SK-N-SH treated with all-trans-retinoic acid at 6 μM for 48 hours (cell line): ENCODE measurements at regions not wholly inside any gene's neighbourhood (a gene's known extent, or its start where the extent isn't known, plus 50 kb on each side); places are given as distances from the start of the nearest gene placed in this dataset.

Experiments used
- CREB5 ChIP-seq: fragments of 250-450 bp; sonication (Bioruptor Pico); IDR thresholded peaks from 2 replicates; pipeline ENCODE4 v1.5.1; 2020; ENCODE audit warnings: low read depth, mild to moderate bottlenecking, moderate library complexity
- CSRNP3 ChIP-seq: fragments of 250-450 bp; sonication (Bioruptor Pico); IDR thresholded peaks from 2 replicates; pipeline ENCODE4 v1.5.1; 2021; ENCODE audit warnings: mild to moderate bottlenecking, moderate library complexity
- ESRRG ChIP-seq: fragments of 250-450 bp; sonication (Bioruptor Pico); IDR thresholded peaks from 2 replicates; pipeline ENCODE4 v1.6.1; 2021; ENCODE audit warnings: mild to moderate bottlenecking
- ISL1 ChIP-seq: fragments of 250-450 bp; sonication (Bioruptor Pico); IDR thresholded peaks from 2 replicates; pipeline ENCODE4 v2.1.2; 2022; ENCODE audit warnings: mild to moderate bottlenecking, moderate library complexity
- OSR1 ChIP-seq: fragments of 250-450 bp; sonication (Bioruptor Pico); IDR thresholded peaks from 2 replicates; pipeline ENCODE4 v1.8.0; 2022; ENCODE audit warnings: moderate library complexity, mild to moderate bottlenecking, inconsistent platforms
- PATZ1 ChIP-seq: fragments of 250-450 bp; sonication (Bioruptor Pico); IDR thresholded peaks from 2 replicates; pipeline ENCODE4 v1.8.0; 2020; ENCODE audit warnings: mild to moderate bottlenecking, moderate library complexity, borderline replicate concordance
- RARB ChIP-seq: fragments of 250-450 bp; sonication (Bioruptor Pico); IDR thresholded peaks from 2 replicates; pipeline ENCODE4 v1.8.0; 2021; ENCODE audit warnings: mild to moderate bottlenecking, moderate library complexity
- ZC3H10 ChIP-seq: fragments of 250-450 bp; sonication (Bioruptor Pico); IDR thresholded peaks from 2 replicates; pipeline ENCODE4 v1.5.1; 2021; ENCODE audit warnings: mild to moderate bottlenecking, moderate library complexity
- ZFP3 ChIP-seq: fragments of 250-450 bp; sonication (Bioruptor Pico); IDR thresholded peaks from 2 replicates; pipeline ENCODE4 v1.5.0; 2020; ENCODE audit warnings: mild to moderate bottlenecking, moderate library complexity
- ZFP30 ChIP-seq: fragments of 450-650 bp; formaldehyde crosslinking; IDR thresholded peaks from 2 replicates; pipeline ENCODE4 v1.5.0; 2022; ENCODE audit warnings: mild to moderate bottlenecking, moderate library complexity

- TF ChIP-seq PATZ1 (CRISPR knock-in tag): no peak
- no peak for TF ChIP-seq ESRRG (CRISPR knock-in tag)
- no peak for TF ChIP-seq ISL1 (CRISPR knock-in tag)
- no peak for TF ChIP-seq CREB5 (CRISPR knock-in tag)
- TF ChIP-seq CSRNP3: no peak
- no peak for TF ChIP-seq ZC3H10 (CRISPR knock-in tag)
- TF ChIP-seq RARB (CRISPR knock-in tag): no peak
- no peak for TF ChIP-seq ZFP3 (CRISPR knock-in tag)
- TF ChIP-seq OSR1 (CRISPR knock-in tag): no peak
- TF ChIP-seq ZFP30 (CRISPR knock-in tag): no peak
Observed at GRCh38 chr18:75745147-75745546, 317.6 kb upstream of the SMIM21 start.
